PC-3 (cell line): ENCODE measurements at regions not wholly inside any gene's neighbourhood (a gene's known extent, or its start where the extent isn't known, plus 50 kb on each side); places are given as distances from the start of the nearest gene placed in this dataset.

Experiments
- ATAC-seq: fragments of 200-7000 bp; cut with Tn5 transposase; 2 replicates; pipeline ENCODE4 v1.9.1; 2020; ENCODE audit warnings: mild to moderate bottlenecking, moderate library complexity
- BruUV-seq: library from RNA; stranded (reverse); fragments of 400-500 nt; replicated peaks from 2 replicates; lab custom pipeline; 2021; lab: Mats Ljungman, UMichigan
- CTCF ChIA-PET: fragments of 300-600 bp; sonication (Branson Sonifier 250); formaldehyde crosslinking; loops from one replicate; lab custom pipeline; 2022; ENCODE audit warnings: antibody characterized with exemption; lab: Charles Lee
- POLR2A ChIA-PET: fragments of 300-600 bp; sonication (Branson Sonifier 250); formaldehyde crosslinking; loops from one replicate; lab custom pipeline; 2022; ENCODE audit warnings: antibody characterized with exemption; ENCODE audit not compliant: unreplicated experiment; lab: Charles Lee
- DNase-seq: peaks from one replicate; pipeline ENCODE4 v3.0.0-alpha.2; 2015
- H2AFZ ChIP-seq: fragments of 300-600 bp; sonication (generic); 2 replicates; pipeline ENCODE4 v1.6.0; 2016; ENCODE audit warnings: antibody characterized with exemption, low read length
- H3F3A ChIP-seq: fragments of 300-600 bp; sonication (generic); one replicate; pipeline ENCODE4 v1.6.0; 2017; ENCODE audit warnings: antibody characterized with exemption, low read length, control low read depth, mild to moderate bottlenecking; ENCODE audit not compliant: unreplicated experiment
- H3K27ac ChIP-seq: fragments of 300-600 bp; sonication (generic); 2 replicates; pipeline ENCODE4 v1.5.1; 2016; ENCODE audit warnings: mild to moderate bottlenecking, low read length
- H3K27me3 ChIP-seq: fragments of 300-600 bp; sonication (generic); 2 replicates; pipeline ENCODE4 v1.6.1; 2016; ENCODE audit warnings: low read length, mixed read lengths
- H3K36me3 ChIP-seq: fragments of 300-600 bp; sonication (generic); 2 replicates; pipeline ENCODE4 v1.6.1; 2016; ENCODE audit warnings: low read depth, mixed run types, low read length, mixed read lengths
- H3K4me1 ChIP-seq: fragments of 300-600 bp; sonication (generic); 2 replicates; pipeline ENCODE4 v1.5.1; 2016; ENCODE audit warnings: low read length; ENCODE audit not compliant: insufficient read depth
- H3K4me2 ChIP-seq: fragments of 300-600 bp; sonication (generic); 2 replicates; pipeline ENCODE4 v1.6.0; 2016; ENCODE audit warnings: low read length
- H3K4me3 ChIP-seq: fragments of 300-600 bp; sonication (generic); 2 replicates; pipeline ENCODE4 v1.5.1; 2016; ENCODE audit warnings: mild to moderate bottlenecking, low read length, mixed read lengths
- H3K79me2 ChIP-seq: fragments of 300-600 bp; sonication (generic); 2 replicates; pipeline ENCODE4 v1.6.1; 2017; ENCODE audit warnings: low read length, mixed read lengths
- H3K9ac ChIP-seq: fragments of 300-600 bp; sonication (generic); 2 replicates; pipeline ENCODE4 v1.6.0; 2016; ENCODE audit warnings: mild to moderate bottlenecking, low read length
- H3K9me2 ChIP-seq: fragments of 300-600 bp; sonication (generic); replicated peaks from 2 replicates; pipeline ENCODE4 v1.6.1; 2016; ENCODE audit warnings: mixed run types, low read length, mixed read lengths
- H3K9me3 ChIP-seq: fragments of 300-600 bp; sonication (generic); 2 replicates; pipeline ENCODE4 v1.6.1; 2016; ENCODE audit warnings: low read length, mixed read lengths
- H4K20me1 ChIP-seq: fragments of 300-600 bp; sonication (generic); 2 replicates; pipeline ENCODE4 v1.6.1; 2016; ENCODE audit warnings: low read length, mixed read lengths
- EZH2 ChIP-seq: fragments of 300-600 bp; sonication (generic); IDR thresholded peaks from one replicate; pipeline ENCODE4 v1.6.1; 2017; ENCODE audit warnings: antibody characterized with exemption, mild to moderate bottlenecking, low read length; ENCODE audit not compliant: unreplicated experiment
- EZH2phosphoT487 ChIP-seq: fragments of 300-600 bp; sonication (generic); IDR thresholded peaks from 2 replicates; pipeline ENCODE4 v1.6.1; 2018; ENCODE audit warnings: mild to moderate bottlenecking, antibody characterized with exemption, low read length, borderline replicate concordance
- intact Hi-C: fragments of 100-400 bp; cut with micrococcal nuclease; formaldehyde crosslinking; loops from 2 replicates; pipeline ENCODE4 v1.9.0; 2023
- TF ChIP-seq, protein P1 (sequence below): fragments of 300-600 bp; sonication (generic); conservative IDR thresholded peaks from 2 replicates; pipeline ENCODE4 v1.5.1; 2017; ENCODE audit warnings: antibody characterized with exemption, low read depth, mild to moderate bottlenecking, low read length

GRCh38 chr2:4972472-4972871, 719.7 kb upstream of the SOX11 start:
- Histone ChIP-seq H3K79me2 (no peaks in the 10 kb centered on the region), H2AFZ (no peak overlapping the region), H3K9me2 (no peaks in the 10 kb centered on the region), H3K9ac (no peak overlapping the region), H3K4me2 (no peak overlapping the region), H3K27me3 (no peaks in the 10 kb centered on the region), H3K4me3 (no peak overlapping the region), H3K27ac (no peak overlapping the region), H3K36me3 (no peaks in the 10 kb centered on the region), H4K20me1 (no peaks in the 10 kb centered on the region), H3F3A (no peaks in the 10 kb centered on the region), H3K9me3 (no peaks in the 10 kb centered on the region), H3K4me1 (no peaks in the 10 kb centered on the region)
- POLR2A ChIA-PET, result no interaction called here
- no TSS peak for BruUV-seq
- no peak for ATAC-seq
- intact Hi-C loops, result no loop called here
- DNase-seq, result no peak
- CTCF ChIA-PET, result no interaction called here
- TF ChIP-seq EZH2phosphoT487 (no peak), EZH2 (no peak)
- TF ChIP-seq, protein P1, sequence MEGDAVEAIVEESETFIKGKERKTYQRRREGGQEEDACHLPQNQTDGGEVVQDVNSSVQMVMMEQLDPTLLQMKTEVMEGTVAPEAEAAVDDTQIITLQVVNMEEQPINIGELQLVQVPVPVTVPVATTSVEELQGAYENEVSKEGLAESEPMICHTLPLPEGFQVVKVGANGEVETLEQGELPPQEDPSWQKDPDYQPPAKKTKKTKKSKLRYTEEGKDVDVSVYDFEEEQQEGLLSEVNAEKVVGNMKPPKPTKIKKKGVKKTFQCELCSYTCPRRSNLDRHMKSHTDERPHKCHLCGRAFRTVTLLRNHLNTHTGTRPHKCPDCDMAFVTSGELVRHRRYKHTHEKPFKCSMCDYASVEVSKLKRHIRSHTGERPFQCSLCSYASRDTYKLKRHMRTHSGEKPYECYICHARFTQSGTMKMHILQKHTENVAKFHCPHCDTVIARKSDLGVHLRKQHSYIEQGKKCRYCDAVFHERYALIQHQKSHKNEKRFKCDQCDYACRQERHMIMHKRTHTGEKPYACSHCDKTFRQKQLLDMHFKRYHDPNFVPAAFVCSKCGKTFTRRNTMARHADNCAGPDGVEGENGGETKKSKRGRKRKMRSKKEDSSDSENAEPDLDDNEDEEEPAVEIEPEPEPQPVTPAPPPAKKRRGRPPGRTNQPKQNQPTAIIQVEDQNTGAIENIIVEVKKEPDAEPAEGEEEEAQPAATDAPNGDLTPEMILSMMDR, result no peak

DNA sequence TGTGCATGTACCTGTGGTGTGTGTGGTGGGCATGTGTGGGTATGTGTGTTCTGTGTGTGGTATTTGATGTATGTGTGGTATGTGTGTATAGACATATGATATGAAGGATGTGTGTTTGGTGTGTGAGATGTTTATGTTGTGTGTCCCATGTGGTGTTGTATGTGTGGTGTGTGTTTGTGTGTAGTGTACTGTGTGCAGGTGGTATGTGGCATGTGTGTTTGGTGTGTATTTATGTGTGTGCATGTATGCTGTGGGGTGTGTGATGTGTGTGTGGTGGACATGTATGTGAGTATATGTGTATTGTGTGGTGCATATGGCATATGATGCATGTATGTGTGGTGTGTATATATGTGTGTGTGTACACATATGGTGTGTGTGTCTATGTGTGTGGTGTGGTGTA, 718.8 kb upstream of the SOX11 start:
- DNase-seq, result no peak
- Histone ChIP-seq H3K4me2 (no peak overlapping the region), H3K27me3 (no peaks in the 10 kb centered on the region), H3K4me3 (no peak overlapping the region), H3K4me1 (no peaks in the 10 kb centered on the region), H3K9ac (no peak overlapping the region), H4K20me1 (no peaks in the 10 kb centered on the region), H3F3A (no peaks in the 10 kb centered on the region), H3K9me2 (no peaks in the 10 kb centered on the region), H3K9me3 (no peaks in the 10 kb centered on the region), H3K79me2 (no peaks in the 10 kb centered on the region), H3K27ac (no peak overlapping the region), H3K36me3 (no peaks in the 10 kb centered on the region), H2AFZ (no peak overlapping the region)
- ATAC-seq, result no peak
- TF ChIP-seq EZH2 (no peak), EZH2phosphoT487 (no peak)
- TF ChIP-seq, protein P1, result no peak
- intact Hi-C loops, result no loop called here
- no TSS peak for BruUV-seq
- POLR2A ChIA-PET, result no interaction called here
- CTCF ChIA-PET, result no interaction called here

DNA sequence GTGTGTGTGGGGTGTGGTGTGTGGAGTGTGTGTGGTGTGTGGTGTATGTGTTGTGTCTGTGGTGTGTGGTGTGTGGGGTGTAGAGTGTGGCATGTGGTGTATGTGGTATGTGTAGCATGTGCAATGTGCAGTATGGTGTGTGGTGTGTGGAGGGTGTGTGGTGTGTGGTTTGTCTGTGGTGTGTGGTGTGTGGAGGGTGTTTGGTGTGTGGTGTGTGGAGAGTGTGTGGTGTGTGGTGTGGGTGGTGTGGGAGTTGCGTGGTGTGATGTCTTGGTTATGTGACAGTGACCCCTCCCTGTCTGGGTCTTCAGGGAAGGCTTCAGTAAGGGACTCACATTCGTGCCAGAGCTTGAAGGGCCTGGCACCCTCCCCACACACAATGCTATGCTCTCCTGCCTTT, 718.2 kb upstream of the SOX11 start:
- Histone ChIP-seq H3K36me3 (no peaks in the 10 kb centered on the region), H4K20me1 (no peaks in the 10 kb centered on the region), H2AFZ (no peak overlapping the region), H3K9ac (no peak overlapping the region), H3F3A (no peaks in the 10 kb centered on the region), H3K79me2 (no peaks in the 10 kb centered on the region), H3K9me2 (no peaks in the 10 kb centered on the region), H3K27me3 (no peaks in the 10 kb centered on the region), H3K4me3 (no peak overlapping the region), H3K9me3 (no peaks in the 10 kb centered on the region), H3K27ac (no peak overlapping the region), H3K4me2 (no peak overlapping the region), H3K4me1 (no peaks in the 10 kb centered on the region)
- ChIA-PET CTCF (no interaction called here), POLR2A (no interaction called here)
- no peak for ATAC-seq
- BruUV-seq, result no TSS peak
- intact Hi-C loops, result no loop called here
- TF ChIP-seq EZH2, result no peak
- TF ChIP-seq, protein P1, result no peak
- no peak for TF ChIP-seq EZH2phosphoT487
- DNase-seq, result no peak
